Renal cortical epithelial cell (primary cell): ENCODE measurements at regions not wholly inside any gene's neighbourhood (a gene's known extent, or its start where the extent isn't known, plus 50 kb on each side); places are given as distances from the start of the nearest gene placed in this dataset.
"Not testable (repeated sequence)": the region's sequence is repeated elsewhere in the genome, so short reads cannot be mapped to it uniquely, and the experiment has no call there.

Source experiments
- DNase-seq: peaks from one replicate; pipeline ENCODE4 v3.0.0-alpha.2; 2011; ENCODE audit warnings: low read depth

DNA sequence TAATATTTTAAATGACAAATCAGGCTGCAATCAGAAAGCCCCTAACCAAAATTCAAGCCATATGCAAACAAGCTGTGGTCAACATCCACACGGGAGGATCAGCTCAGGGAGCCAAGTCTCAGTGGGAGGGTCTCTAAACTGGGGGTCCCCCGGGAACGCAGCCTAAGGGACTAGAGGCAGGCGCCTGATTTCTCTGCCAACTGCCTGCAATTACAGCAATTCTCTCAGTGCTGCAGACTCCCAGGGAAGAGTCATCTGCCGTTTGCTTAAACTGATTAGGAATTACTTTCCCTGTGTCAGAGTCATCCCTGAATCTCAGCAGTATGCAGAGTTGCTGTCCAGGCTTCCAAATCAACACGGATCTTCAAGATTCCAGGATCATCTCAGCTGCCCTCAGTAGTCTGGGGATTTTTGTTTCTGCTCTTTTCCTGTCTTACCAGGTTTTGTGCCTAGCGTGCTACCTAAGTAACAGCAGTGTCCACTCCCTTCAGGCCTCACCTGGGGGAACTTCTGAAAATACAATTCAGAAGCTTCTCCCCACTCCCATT is 247.8 kb downstream of the RRAGC start:
- DNase-seq, result no peak

DNA sequence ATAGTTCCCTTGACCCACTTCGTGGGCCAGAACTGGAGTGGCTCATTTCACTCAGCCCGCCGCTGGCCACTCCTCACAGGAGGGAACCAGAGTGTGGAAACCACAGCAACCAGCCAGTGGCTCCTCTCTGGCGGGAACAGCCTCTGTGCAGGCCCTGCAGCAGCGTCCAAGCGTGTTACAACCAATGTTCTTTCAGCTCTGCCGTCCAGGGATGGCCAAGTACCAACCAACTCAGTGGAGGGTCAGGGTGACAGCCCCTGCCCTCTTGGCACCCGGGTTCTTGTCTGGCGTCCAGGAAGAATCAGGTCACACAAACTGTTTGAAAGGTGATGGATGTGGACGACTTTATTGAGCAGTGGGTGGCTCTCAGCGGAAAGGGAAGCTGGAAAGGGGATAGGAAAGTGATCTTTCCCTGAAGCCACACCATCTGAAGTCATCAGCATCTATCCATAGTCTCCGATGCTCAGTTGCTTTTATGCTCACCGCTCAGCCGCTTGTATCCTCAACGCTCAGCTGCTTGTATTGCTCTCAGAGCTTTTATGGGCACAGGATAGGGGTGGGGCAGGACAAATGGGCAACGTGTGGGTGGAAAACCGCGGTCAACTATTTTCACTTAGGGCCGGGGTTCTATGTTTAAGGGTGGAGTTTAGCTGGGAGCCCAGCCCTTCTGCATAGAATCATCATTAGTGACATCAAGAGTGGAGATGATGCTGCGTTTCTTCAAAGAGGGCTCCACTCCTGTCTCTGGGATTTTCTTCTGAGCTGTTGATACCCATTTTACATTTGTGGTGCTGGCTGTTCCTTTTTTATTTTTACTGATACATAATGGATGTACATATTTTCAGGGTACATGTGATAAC is 250.2 kb downstream of the RRAGC start:
- DNase-seq, result no peak

DNA sequence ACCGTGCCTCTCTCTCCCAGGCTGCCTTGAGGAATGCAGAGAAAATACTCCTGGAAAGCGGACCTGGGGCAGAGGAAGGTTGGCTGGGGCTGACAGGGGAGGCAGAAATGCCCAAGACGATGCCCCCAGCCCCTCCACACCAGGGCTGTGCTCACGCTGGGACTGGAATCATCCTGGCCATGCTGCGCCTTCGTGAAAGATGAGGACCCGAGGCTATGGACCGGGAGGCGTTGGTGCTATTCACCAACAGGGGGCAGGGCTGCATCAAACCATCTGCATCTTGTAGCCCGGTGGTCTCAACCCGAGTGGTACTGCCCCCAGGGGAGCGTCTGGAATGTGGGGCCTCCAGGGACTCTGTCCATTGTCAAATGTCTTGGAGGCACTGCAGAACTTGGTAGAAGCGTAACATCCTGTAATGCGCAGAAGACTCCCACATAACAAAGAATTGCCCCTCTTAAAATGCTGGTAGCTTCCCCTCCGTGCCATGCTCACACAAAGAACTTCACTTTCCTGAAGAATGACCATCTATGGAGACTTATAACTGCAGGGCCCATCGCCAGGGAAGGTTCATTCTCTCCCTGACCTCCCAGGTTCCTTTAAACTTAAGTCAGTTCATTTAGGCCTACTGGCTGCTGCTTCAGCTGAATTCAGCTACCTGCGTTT is 251.2 kb downstream of the RRAGC start:
- no peak for DNase-seq

DNA sequence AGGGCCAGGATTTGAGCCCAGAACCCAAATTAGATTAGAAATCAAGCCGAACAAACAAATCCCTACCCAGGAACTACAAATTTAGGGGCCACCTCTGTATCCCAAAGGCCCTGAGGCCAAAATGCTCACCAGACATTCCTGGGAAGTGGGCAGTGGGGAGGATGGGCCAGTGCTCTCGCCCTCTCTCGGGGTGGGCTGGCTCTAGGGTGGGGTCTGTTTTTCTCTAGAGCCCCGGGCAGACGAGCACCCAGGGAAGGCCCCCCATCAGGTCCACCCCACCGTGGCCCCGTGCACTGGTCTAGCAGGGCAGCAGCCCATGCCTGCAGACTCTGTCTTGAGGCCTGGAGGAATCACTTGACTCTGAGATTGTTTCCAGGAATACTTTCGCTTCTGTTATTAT is 252.0 kb downstream of the RRAGC start:
- no peak for DNase-seq

DNA sequence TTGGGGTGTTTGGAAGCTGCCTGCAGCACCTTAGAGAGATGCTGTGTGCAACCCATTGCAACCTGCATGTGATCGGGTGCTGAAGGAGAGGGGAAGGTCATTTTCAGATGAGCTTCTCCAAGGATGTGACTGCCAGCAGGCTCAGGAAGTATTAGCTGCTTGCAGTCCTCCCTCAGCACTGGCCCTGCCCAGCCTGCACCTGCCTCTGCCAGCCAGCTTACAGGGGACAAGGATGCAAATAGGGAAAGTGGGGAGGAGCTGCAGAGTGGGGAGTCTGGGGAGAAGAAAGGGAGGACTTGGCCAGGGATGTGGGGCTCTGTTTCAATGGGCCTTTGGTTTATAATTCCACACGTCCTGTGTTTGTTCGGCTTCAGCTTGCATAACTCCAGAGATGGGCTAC is 254.5 kb downstream of the RRAGC start:
- DNase-seq, result no peak

DNA sequence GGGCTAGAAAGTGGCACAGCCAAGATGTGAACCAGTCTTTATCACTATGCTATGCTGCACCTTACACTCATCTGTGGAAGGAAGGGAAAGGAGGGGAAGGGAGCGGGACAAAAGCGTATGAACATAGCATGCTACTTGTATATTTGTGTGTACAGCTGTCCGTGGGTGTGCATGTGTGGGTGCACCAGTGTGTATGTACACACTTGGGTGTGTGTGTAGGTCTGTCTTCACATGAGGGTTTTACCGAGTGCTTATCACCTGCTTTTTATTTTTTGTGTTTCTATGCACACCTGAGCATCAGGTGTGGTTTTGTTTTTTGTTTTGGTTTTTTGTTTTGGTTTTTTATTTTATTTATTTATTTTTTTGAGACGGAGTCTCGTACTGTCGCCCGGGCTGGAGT is 255.7 kb downstream of the RRAGC start:
- no peak for DNase-seq

DNA sequence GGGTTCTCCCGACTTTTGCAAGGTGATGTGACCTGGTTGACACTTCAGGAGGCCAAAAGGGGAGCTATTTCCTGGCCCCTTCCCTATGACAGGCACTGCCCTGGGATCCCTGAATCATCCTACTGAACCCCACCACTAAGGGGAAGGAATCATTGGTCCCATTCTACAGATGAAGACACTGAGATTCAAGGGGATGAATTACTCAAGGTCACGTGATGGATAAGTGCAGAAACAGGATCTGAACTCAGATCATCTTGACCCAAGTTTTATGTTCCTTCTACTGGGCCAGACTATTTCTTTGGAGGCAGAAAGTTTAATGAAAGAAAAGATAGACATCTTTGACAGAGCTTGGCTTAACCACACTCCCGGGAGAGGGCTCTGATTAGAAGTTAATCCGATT is 258.7 kb downstream of the RRAGC start:
- DNase-seq, result no peak

DNA sequence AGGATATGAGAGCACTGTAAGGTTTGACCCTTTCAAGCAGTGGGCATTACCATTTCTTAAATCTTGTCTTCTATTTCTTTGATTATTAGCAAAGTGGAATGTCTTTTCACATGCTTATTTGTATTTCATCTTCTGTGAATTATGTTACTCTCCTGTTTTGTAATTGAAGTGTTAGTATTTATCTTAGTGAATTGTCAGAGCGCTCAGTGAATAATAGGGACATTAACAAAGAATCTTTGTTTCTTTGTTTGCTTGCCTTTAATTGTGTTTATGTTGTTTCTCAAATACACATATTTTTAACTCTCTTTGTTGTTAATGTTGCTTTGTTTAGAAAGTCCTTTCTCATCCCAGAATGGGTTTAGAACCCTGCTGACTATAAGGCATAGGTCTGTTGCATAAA is 259.3 kb downstream of the RRAGC start:
- DNase-seq, result no peak

DNA sequence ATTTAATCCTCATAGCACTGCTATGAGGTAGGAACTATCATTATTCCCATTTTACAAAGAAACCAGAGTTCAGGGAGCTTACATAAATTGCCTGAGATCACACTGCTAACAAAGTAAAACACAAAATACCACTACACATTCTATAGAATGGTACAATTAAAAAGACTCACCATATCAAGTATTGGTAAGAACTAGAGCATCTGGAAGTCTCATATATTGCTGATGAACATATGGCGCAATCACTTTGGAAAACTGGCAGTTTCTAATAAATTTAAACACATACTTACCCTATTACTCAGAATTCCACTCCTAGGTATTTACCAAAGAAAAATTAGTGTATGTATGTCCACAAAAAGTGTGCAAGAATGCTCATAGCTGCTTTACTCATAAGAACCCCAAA is 261.5 kb downstream of the RRAGC start:
- no peak for DNase-seq

DNA sequence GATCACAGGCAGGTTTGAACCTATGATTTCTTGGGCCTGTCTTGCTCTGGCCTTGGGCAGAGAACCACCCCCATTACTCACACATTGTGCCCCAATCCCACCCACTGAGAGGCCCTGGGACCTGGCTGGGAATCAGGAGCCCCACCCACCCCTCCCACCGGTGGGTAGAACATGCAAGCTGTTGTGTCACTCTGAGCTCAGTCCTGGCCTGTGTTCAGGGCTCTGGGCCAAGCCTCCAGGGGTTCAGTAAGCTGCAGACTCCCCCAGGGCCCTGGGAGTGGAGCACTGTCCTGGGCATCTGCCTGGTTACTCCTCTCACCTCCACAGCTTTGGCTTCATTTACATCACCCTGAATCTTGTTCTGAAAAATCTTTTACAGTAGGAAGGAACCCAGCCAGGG is 270.5 kb downstream of the RRAGC start:
- DNase-seq, result no peak

DNA sequence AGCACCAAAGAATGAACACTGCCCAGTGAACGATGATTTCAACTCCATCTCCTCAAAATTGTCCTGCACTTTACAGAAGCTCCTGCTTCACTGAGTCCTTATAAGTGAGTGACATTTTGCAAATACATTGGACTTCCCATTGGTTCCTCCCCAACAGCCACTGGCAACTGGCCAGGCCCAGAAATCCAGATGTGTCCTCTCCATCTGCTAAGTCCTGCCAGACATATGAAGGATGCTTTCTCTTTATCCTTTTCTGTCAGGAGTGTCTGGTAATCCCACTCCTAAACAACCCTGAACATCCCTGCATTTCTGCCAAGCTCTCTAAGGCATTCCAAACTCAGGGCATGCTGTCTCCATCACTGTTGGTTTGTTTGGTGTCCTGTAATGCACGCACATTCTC is 271.8 kb downstream of the RRAGC start:
- DNase-seq, result no peak

DNA sequence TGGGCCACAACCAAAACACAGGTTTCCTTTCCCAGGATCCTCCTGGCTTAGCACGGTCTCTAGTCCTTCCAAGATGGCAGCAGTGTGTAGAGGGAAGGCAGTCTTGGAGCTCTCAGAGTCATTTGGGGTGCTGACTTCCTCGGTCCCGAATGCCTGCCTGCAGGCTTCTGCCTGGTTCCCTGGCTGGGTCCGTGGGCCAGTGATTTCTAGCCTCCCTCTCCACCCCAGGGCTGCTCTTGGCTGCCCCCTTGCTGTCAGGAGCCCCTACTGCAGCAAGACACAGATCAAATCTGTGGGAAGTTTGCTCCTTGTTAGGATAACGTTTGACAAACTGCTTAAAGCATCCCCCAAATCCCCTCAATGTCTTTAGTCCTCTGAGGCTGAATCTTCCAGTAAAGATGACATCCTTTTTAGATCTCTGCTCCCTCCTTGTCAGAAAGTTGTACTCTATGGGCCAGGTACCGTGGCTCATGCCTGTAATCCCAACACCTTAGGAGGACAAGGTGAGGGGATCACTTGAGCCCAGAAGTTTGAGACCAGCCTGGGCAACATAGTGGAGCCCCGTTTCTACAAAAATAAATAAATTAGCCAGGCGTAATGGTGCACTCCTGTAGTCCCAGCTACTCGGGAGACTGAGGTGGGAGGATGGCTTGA is 272.5 kb downstream of the RRAGC start:
- DNase-seq, result no peak

DNA sequence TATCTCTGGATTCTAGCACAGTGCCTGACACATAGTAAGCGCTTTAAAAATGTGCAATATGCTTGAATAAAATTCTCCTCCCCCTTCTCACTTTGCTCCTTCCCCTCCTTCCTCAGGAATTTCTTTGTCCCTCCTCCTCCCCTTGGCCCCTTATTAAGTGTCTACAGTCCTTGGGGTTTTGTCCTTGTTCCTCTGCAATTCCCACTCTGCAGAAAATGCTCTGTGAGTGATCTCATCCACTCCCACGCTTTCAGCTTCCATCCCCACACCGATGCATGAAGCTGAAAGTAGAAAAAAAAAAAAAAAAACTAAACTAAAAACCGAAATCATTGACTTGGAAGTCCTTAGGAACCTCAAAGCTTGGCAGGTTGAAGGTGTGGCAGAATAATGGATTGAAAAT is 273.6 kb downstream of the RRAGC start:
- DNase-seq, result no peak

DNA sequence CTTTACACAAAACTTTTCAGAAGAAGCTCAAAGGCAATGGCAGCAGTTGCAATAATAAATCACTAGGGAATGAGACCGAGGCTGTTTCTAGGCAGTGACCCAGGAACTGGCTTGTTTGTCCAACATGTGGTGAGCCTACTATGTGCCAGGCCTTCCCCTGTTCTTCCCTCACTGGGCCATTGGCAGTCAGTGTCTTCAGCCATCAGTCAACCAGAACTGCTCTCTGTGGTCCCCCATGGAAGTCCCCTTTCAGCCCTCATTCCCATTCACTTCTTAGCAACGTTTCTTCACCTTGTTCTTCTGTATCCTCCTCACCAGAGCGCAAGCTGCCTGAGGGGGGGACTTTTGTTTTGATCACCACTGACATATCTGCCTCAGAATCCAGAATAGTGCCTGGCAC is 274.1 kb downstream of the RRAGC start:
- no peak for DNase-seq

DNA sequence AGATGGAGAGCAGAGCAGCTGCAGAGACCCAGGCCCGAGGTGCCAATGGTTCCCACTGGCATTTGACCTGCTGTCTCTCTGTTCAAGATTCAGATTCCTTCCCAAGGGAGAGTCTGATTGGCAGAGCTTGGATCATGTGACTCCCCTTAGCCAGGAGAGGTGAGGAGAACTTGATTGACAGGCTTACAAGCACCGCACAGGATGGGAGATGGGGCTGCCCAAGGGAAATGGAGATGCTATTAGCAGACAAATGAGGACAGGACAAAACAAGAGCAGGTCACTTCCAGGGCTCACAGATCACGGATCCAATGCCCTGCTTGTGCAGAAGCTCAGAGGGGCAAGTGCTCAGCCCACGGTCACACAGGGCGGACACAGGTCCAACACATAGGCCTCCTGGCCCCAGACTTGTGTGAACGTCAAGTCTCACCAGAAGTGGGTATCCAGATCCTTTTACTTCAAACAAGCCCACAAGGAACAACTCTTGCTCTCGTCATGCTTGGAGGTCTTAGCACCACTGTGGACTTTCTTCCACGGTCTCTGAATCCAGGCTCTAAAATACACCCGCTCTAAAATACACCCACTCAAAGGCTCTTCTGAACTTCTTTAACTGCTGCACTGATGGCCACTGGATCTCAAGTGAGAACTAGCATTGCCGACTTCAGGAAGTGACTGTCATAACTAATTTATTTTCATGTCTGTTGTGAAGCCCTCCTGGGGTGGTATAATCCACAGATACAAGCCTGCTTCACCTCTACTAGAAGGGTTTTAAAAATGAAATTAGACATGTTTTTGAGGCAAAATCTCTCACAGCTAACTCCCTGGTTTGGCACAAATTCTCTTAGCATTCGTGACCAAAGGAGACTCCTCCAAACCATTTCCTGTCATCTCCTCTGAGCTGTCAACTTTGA is 274.9 kb downstream of the RRAGC start:
- DNase-seq, result no peak

DNA sequence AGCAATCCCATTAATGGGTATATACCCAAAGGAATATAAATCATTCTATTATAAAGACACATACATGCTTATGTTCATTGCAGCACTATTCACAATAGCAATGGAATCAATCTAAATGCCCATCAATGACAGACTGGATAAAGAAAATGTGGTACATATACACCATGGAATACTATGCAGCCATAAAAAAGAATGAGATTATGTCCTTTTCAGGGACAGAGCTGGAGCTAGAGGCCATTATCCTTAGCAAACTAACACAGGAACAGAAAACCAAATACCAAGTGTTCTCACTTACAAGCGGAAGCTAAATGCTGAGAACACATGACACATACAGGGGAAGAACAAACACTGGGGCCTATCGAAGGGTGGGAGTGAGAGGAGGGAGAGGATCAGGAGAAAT is 276.3 kb downstream of the RRAGC start:
- DNase-seq, result not testable (repeated sequence)

DNA sequence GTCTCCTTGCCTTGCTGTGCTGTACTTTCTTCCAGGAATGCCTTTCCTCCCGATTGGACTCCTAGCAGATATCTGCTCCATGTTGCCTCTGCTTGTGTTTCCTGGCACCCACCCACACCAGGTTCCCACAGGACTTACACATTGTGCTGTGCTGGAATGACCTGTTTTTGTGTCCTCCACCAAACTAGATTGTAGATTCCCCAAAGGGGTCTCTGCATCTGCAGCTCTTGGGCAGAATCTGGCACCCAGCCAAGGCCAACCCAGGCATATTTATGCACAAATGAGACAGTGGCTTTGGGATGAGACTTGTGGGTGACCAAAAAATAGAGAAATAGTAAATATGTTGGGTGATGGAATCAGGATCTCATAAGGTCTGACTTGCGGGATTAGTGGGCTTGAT is 278.2 kb downstream of the RRAGC start:
- DNase-seq, result no peak

DNA sequence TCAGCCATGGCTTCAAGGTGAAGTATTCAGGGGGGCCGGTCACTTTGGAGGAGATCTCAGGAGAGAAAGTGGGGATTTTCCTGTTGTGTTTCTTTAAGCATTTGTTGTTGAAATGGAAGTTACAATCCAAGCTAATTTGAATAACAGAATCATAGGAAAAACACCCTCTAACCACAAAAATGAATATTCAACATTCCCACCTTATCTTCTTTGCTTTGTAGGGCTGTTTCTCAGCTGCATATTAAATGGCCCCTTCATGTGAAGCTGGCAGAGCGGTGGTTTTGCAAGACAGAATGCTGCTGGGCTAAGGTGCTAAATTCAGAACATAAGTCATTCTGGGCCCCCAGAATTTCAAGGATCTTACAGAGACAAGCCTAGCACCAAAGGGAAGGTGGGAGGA is 279.0 kb downstream of the RRAGC start:
- DNase-seq, result no peak

DNA sequence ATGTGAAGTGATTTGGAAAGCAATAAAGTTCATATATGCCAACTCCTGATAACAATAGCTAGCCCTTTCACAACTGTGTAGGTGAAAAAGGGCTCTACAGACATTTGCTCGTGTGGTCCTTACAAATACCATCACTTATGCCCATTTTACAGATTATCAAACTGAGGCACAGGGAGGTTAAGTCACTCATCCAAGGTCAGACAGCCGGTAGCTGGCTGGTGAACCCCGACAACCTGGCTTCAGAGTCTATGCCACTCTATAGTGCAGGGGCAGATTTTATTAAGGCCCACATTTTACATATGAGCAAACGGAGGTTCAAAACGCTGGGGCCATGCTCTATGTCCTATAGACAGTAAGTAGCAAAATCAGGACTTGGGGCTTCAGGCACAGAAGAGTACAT is 280.5 kb downstream of the RRAGC start:
- no peak for DNase-seq

DNA sequence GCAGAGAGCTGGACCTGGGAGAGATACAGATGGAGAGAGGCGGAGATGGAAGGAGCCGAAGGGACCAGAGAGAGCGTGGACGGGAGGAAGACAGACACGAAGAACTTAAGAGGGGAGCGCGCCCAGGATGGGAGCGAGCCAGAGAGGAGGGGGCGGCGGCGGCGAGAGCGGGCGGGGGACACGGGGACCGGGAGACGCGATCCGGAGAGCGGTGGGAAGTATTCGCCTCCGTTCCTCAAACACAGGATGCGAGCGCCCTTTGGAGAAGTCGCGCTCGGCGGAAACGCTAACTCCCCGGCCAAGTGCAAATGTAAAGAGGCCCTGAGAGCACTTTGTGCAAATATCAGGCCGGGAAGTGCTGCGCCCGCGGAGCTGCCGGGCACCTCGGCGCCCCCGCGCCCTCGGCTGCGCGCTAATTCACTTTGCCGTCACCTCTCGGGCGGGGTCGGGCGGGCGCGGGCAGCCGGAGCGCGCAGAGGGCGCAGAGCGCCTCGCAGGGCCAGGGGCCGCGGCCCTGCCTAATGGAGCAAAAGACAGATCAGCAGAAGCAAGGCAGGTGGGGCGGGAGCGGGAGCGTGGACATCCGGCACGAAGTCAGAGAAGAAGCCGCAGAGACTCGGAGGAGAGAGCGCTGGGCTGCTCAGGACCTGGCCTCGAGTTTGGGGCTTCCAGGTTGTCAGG is 281.2 kb downstream of the RRAGC start:
- no peak for DNase-seq

DNA sequence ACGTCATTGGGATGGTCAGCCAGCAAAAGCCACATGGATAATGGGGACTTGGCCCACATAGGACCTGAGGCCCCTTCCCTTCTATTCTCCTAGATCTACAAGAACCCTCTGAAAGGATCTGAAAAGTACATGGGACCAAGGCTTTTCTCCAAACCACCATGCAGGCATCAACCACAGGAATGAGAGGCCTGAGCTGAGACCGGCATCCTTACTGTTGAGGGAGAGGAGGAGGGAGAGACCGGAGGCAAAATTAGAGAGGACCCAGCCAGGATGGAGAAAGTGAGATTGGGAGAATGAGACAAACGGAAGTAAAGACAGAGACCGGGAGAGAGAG is 281.7 kb downstream of the RRAGC start:
- DNase-seq, result no peak
